H9 (cell line): ENCODE measurements at regions not wholly inside any gene's neighbourhood (a gene's known extent, or its start where the extent isn't known, plus 50 kb on each side); places are given as distances from the start of the nearest gene placed in this dataset.

ENCODE experiments used
- DNase-seq: peaks from one replicate; pipeline ENCODE4 v3.0.0-alpha.2; 2017
- H2AFZ ChIP-seq: one replicate; pipeline ENCODE4 v1.6.1; 2013; ENCODE audit warnings: mild to moderate bottlenecking, low read length, control low read depth, moderate library complexity
- H2AK5ac ChIP-seq: 2 replicates; pipeline ENCODE4 v1.6.1; 2013; ENCODE audit warnings: low read length, control low read depth, mixed read lengths; ENCODE audit not compliant: insufficient read length
- H2BK120ac ChIP-seq: one replicate; pipeline ENCODE4 v1.6.1; 2013; ENCODE audit warnings: low read depth, mild to moderate bottlenecking, low read length, control low read depth, inconsistent platforms; ENCODE audit not compliant: poor library complexity, severe bottlenecking
- H2BK12ac ChIP-seq: 2 replicates; pipeline ENCODE4 v1.6.1; 2013; ENCODE audit warnings: low read length, control low read depth, mixed read lengths, low read depth; ENCODE audit not compliant: insufficient read length
- H2BK15ac ChIP-seq: 2 replicates; pipeline ENCODE4 v1.6.1; 2013; ENCODE audit warnings: low read depth, low read length, control low read depth
- H2BK20ac ChIP-seq: one replicate; pipeline ENCODE4 v1.6.1; 2013; ENCODE audit warnings: low read depth, mild to moderate bottlenecking, low read length, control low read depth, inconsistent platforms; ENCODE audit not compliant: poor library complexity, severe bottlenecking
- H2BK5ac ChIP-seq: 2 replicates; pipeline ENCODE4 v1.6.1; 2013; ENCODE audit warnings: low read length, control low read depth, mixed read lengths; ENCODE audit not compliant: insufficient read length
- H3K14ac ChIP-seq: 2 replicates; pipeline ENCODE4 v1.6.1; 2013; ENCODE audit warnings: low read length, control low read depth; ENCODE audit not compliant: insufficient read depth
- H3K18ac ChIP-seq: 2 replicates; pipeline ENCODE4 v1.6.1; 2013; ENCODE audit warnings: low read depth, mild to moderate bottlenecking, mixed read lengths, low read length, control low read depth; ENCODE audit not compliant: insufficient read length
- H3K23ac ChIP-seq: 2 replicates; pipeline ENCODE4 v1.6.1; 2013; ENCODE audit warnings: low read length, control low read depth, mixed read lengths, low read depth; ENCODE audit not compliant: insufficient read length
- H3K23me2 ChIP-seq: 2 replicates; pipeline ENCODE4 v1.6.1; 2013; ENCODE audit warnings: low read depth, mild to moderate bottlenecking, mixed read lengths, low read length, control low read depth; ENCODE audit not compliant: insufficient read length, poor library complexity, severe bottlenecking
- H3K27ac ChIP-seq: 2 replicates; pipeline ENCODE4 v1.5.1; 2013; ENCODE audit warnings: low read length, control low read depth, mixed read lengths, low read depth; ENCODE audit not compliant: insufficient read length
- H3K27me3 ChIP-seq: 2 replicates; pipeline ENCODE4 v1.6.1; 2013; ENCODE audit warnings: low read length, control low read depth, inconsistent platforms; ENCODE audit not compliant: insufficient read depth
- H3K4ac ChIP-seq: 2 replicates; pipeline ENCODE4 v1.6.1; 2013; ENCODE audit warnings: low read depth, mild to moderate bottlenecking, control low read depth, inconsistent platforms, low read length, moderate library complexity
- H3K4me1 ChIP-seq: 2 replicates; pipeline ENCODE4 v1.6.1; 2013; ENCODE audit warnings: low read length, control low read depth, inconsistent platforms; ENCODE audit not compliant: insufficient read depth
- H3K4me2 ChIP-seq: 2 replicates; pipeline ENCODE4 v1.6.1; 2013; ENCODE audit warnings: low read length, control low read depth, mixed read lengths; ENCODE audit not compliant: insufficient read length, insufficient read depth
- H3K56ac ChIP-seq: 2 replicates; pipeline ENCODE4 v1.6.1; 2013; ENCODE audit warnings: low read depth, mild to moderate bottlenecking, mixed read lengths, low read length, control low read depth; ENCODE audit not compliant: insufficient read length
- H3K79me1 ChIP-seq: 2 replicates; pipeline ENCODE4 v1.6.1; 2013; ENCODE audit warnings: low read depth, mild to moderate bottlenecking, moderate library complexity, low read length, control low read depth, inconsistent platforms; ENCODE audit not compliant: insufficient read depth, poor library complexity, severe bottlenecking
- H3K79me2 ChIP-seq: 2 replicates; pipeline ENCODE4 v1.6.1; 2013; ENCODE audit warnings: low read length, control low read depth, inconsistent platforms; ENCODE audit not compliant: insufficient read depth
- H3K9ac ChIP-seq: 2 replicates; pipeline ENCODE4 v1.6.1; 2013; ENCODE audit warnings: low read length, control low read depth, mixed read lengths; ENCODE audit not compliant: insufficient read length; ENCODE audit errors: extremely low read depth
- H3K9me3 ChIP-seq: one replicate; pipeline ENCODE4 v1.6.1; 2013; ENCODE audit warnings: low read depth, low read length, inconsistent platforms; ENCODE audit not compliant: control insufficient read depth
- H3T11ph ChIP-seq: one replicate; pipeline ENCODE4 v1.6.1; 2013; ENCODE audit warnings: mild to moderate bottlenecking, low read length, control low read depth, inconsistent platforms
- H4K20me1 ChIP-seq: one replicate; pipeline ENCODE4 v1.6.1; 2013; ENCODE audit not compliant: control insufficient read depth, insufficient read length, insufficient read depth
- H4K5ac ChIP-seq: 2 replicates; pipeline ENCODE4 v1.6.1; 2013; ENCODE audit warnings: low read depth, mild to moderate bottlenecking, mixed read lengths, low read length, control low read depth; ENCODE audit not compliant: insufficient read length
- H4K8ac ChIP-seq: replicated peaks from 2 replicates; pipeline ENCODE4 v1.6.1; 2013; ENCODE audit warnings: low read length, control low read depth, mixed read lengths, low read depth; ENCODE audit not compliant: insufficient read length
- H4K91ac ChIP-seq: 2 replicates; pipeline ENCODE4 v1.6.1; 2013; ENCODE audit warnings: low read depth, mild to moderate bottlenecking, moderate library complexity, mixed read lengths, low read length, control low read depth; ENCODE audit not compliant: insufficient read length
- H3K27ac Mint-ChIP-seq, 3 experiments: 2 replicates in 2 of 3; 3 replicates in 1 of 3; pipeline ENCODE4 v1.8.0; 2020 to 2021; ENCODE audit warnings: mixed read lengths in 3 of 3, mild to moderate bottlenecking in 1 of 3, moderate library complexity in 1 of 3
- H3K27me3 Mint-ChIP-seq: 2 replicates; pipeline ENCODE4 v1.8.0; 2021; ENCODE audit warnings: low read depth, mild to moderate bottlenecking, moderate library complexity, mixed read lengths
- H3K36me3 Mint-ChIP-seq, 3 experiments: 2 replicates in 2 of 3; 3 replicates in 1 of 3; pipeline ENCODE4 v1.8.0; 2020 to 2021; ENCODE audit warnings: low read depth in 3 of 3, mixed read lengths in 3 of 3; ENCODE audit not compliant: insufficient read depth in 1 of 3
- H3K4me1 Mint-ChIP-seq, 2 experiments: 2 replicates each; pipeline ENCODE4 v1.8.0; 2020; ENCODE audit warnings: mixed read lengths in 2 of 2
- H3K4me3 Mint-ChIP-seq, 2 experiments: 2 replicates in 1 of 2; 3 replicates in 1 of 2; pipeline ENCODE4 v1.8.0; 2020 to 2021; ENCODE audit warnings: mild to moderate bottlenecking in 2 of 2, mixed read lengths in 2 of 2, moderate library complexity in 1 of 2
- H3K9me3 Mint-ChIP-seq, 2 experiments: 2 replicates in 1 of 2; 3 replicates in 1 of 2; pipeline ENCODE4 v1.8.0; 2020; ENCODE audit warnings: mild to moderate bottlenecking in 2 of 2, mixed read lengths in 2 of 2, moderate library complexity in 1 of 2
- WGBS: extraction: QIAGEN DNeasy Blood & Tissue Kit; methylation state at CpG from one replicate; pipeline ENCODE4 v1.1.7; 2013; ENCODE audit warnings: missing lambda C conversion rate, low lambda C conversion rate, mixed read lengths; ENCODE audit not compliant: insufficient read length; ENCODE audit errors: extremely low coverage; 5-methylcytosine and 5-hydroxymethylcytosine counted together
- TF ChIP-seq, protein P1 (sequence below): fragments of 200-600 bp; sonication (generic); conservative IDR thresholded peaks from 3 replicates; pipeline ENCODE4 v1.8.0; 2021; ENCODE audit warnings: antibody characterized with exemption, mild to moderate bottlenecking

DNA sequence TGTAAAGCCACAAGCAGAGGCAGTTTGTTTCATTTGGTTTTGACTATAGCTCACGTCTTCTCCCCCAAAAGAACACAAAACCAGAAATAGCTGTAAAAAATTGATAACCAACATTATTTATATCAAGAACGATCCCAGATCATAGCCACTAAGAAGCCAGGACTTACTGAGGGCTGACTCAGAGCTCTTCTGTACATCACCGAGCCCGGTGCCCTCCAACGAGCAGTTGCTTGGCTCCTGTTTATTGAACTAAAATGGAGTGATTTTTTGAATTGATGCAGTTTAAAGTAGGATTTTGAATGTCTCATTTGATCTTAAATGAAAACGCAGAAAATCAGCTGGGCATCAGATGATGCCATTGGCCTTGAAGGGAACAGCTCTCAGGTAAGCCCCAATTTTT is 343.3 kb downstream of the INSIG2 start:
- H4K5ac ChIP-seq, result no peak overlapping the region
- no peak overlapping the region for H3K4me3 Mint-ChIP-seq

More for the DNA sequence above, 343.3 kb downstream of the INSIG2 start:
- Histone ChIP-seq H2BK120ac (no peak overlapping the region), H4K20me1 (no peaks in the 10 kb centered on the region), H3K23ac (no peak overlapping the region), H3K4me2 (no peak overlapping the region), H3K18ac (no peak overlapping the region), H2BK20ac (no peak overlapping the region), H3T11ph (no peak overlapping the region), H4K8ac (no peak overlapping the region), H3K79me1 (no peaks in the 10 kb centered on the region), H2AFZ (no peak overlapping the region), H2AK5ac (no peak overlapping the region), H2BK12ac (no peak overlapping the region), H4K91ac (no peak overlapping the region), H2BK5ac (no peak overlapping the region), H3K9ac (no peak overlapping the region), H3K79me2 (no peaks in the 10 kb centered on the region), H3K4ac (no peak overlapping the region), H3K14ac (no peak overlapping the region), H3K23me2 (no peaks in the 10 kb centered on the region), H3K56ac (no peak overlapping the region), H3K27me3 (no peaks in the 10 kb centered on the region), H3K4me1 (no peaks in the 10 kb centered on the region), H3K27ac (no peak overlapping the region), H3K9me3 (no peaks in the 10 kb centered on the region), H2BK15ac (no peak overlapping the region)
- Mint-ChIP-seq H3K9me3 (peaks cover 3% of the 10 kb centered on the region in 2 experiments; a peak in 3 of 5 replicates), H3K27ac (no peak overlapping the region), H3K36me3 (0 out of 7 replicates have a peak, but pooled peaks cover 0 to 4% (median 0%) of the 10 kb centered on the region in 3 experiments), H3K4me1 (peaks cover 21 to 29% of the 10 kb centered on the region in 2 experiments), H3K27me3 (no peaks in the 10 kb centered on the region; the same call in 1 of the 2 replicates)
- WGBS, result no CpG with 5 or more reads among the region's 6 CpGs
- no peak for DNase-seq
- TF ChIP-seq, protein P1, sequence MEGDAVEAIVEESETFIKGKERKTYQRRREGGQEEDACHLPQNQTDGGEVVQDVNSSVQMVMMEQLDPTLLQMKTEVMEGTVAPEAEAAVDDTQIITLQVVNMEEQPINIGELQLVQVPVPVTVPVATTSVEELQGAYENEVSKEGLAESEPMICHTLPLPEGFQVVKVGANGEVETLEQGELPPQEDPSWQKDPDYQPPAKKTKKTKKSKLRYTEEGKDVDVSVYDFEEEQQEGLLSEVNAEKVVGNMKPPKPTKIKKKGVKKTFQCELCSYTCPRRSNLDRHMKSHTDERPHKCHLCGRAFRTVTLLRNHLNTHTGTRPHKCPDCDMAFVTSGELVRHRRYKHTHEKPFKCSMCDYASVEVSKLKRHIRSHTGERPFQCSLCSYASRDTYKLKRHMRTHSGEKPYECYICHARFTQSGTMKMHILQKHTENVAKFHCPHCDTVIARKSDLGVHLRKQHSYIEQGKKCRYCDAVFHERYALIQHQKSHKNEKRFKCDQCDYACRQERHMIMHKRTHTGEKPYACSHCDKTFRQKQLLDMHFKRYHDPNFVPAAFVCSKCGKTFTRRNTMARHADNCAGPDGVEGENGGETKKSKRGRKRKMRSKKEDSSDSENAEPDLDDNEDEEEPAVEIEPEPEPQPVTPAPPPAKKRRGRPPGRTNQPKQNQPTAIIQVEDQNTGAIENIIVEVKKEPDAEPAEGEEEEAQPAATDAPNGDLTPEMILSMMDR, result no peak
